GM23338 (cell line): ENCODE measurements at regions not wholly inside any gene's neighbourhood (a gene's known extent, or its start where the extent isn't known, plus 50 kb on each side); places are given as distances from the start of the nearest gene placed in this dataset.
"Not testable (repeated sequence)": the region's sequence is repeated elsewhere in the genome, so short reads cannot be mapped to it uniquely, and the experiment has no call there.

Source experiments
- CREB1 ChIP-seq: fragments of 250-450 bp; sonication (Bioruptor Pico); IDR thresholded peaks from 2 replicates; pipeline ENCODE4 v1.5.0; 2020; ENCODE audit warnings: low read depth, mild to moderate bottlenecking, moderate library complexity
- CTCF ChIP-seq, 2 experiments: fragments of 200-600 bp in 1 of 2; sonication (generic) in 1 of 2; conservative IDR thresholded peaks; 2 replicates each; pipeline versions ENCODE4 v1.5.1 to v1.6.1; 2016 to 2017; ENCODE audit warnings: antibody characterized with exemption in 2 of 2, low read depth in 2 of 2, mild to moderate bottlenecking in 2 of 2, moderate library complexity in 1 of 2
- ETS1 ChIP-seq: IDR thresholded peaks from 2 replicates; pipeline ENCODE4 v1.6.1; 2016; ENCODE audit warnings: antibody characterized with exemption
- EZH2phosphoT487 ChIP-seq: fragments of 200-600 bp; sonication (generic); IDR thresholded peaks from one replicate; pipeline ENCODE4 v1.8.1; 2018; ENCODE audit warnings: antibody characterized with exemption; ENCODE audit not compliant: unreplicated experiment
- JUNB ChIP-seq: IDR thresholded peaks from one replicate; pipeline ENCODE4 v1.6.1; 2016; ENCODE audit warnings: antibody characterized with exemption; ENCODE audit not compliant: unreplicated experiment
- NANOG ChIP-seq: IDR thresholded peaks from 2 replicates; pipeline ENCODE4 v1.6.1; 2016; ENCODE audit warnings: antibody characterized with exemption, borderline replicate concordance
- POLR2AphosphoS5 ChIP-seq: IDR thresholded peaks from 2 replicates; pipeline ENCODE4 v1.6.1; 2016; ENCODE audit warnings: antibody characterized with exemption, low read depth
- REST ChIP-seq: IDR thresholded peaks from one replicate; pipeline ENCODE4 v1.6.1; 2018; ENCODE audit warnings: antibody characterized with exemption; ENCODE audit not compliant: unreplicated experiment
- ZNF331 ChIP-seq: fragments of 250-450 bp; sonication (Bioruptor Pico); IDR thresholded peaks from 2 replicates; pipeline ENCODE4 v1.5.0; 2020; ENCODE audit warnings: low read depth, mild to moderate bottlenecking, moderate library complexity

- TF ChIP-seq POLR2AphosphoS5; CTCF (conservative IDR thresholded peaks at IDR 0.05; ENCODE audit: low read depth in 2 of 2); EZH2phosphoT487; CREB1 (CRISPR knock-in tag); NANOG; ZNF331; REST; JUNB; ETS1: not testable (repeated sequence)
Measured at GRCh38 chr22:11576740-11577139, 3951.3 kb upstream of the OR11H1 start.
